MV-4-11 (cell line): ENCODE measurements at regions not wholly inside any gene's neighbourhood (a gene's known extent, or its start where the extent isn't known, plus 50 kb on each side); places are given as distances from the start of the nearest gene placed in this dataset.

Experiments
- DNase-seq: peaks from one replicate; lab custom pipeline; 2025; lab: John Stamatoyannopoulos, UW

GRCh38 chr13:111476197-111476596 is 155.8 kb downstream of the TEX29 start:
- DNase-seq: no peak

GRCh38 chr13:111479412-111479811 is 159.0 kb downstream of the TEX29 start:
- DNase-seq: no peak

- no peak for DNase-seq
Measured at GRCh38 chr13:111480503-111480902, 160.1 kb downstream of the TEX29 start.

GRCh38 chr13:111480976-111481375 is 160.5 kb downstream of the TEX29 start:
- no peak for DNase-seq

- DNase-seq: no peak
Measured at GRCh38 chr13:111482126-111482525, 161.7 kb downstream of the TEX29 start.

GRCh38 chr13:111482806-111483620 is 162.6 kb downstream of the TEX29 start:
- no peak for DNase-seq

- DNase-seq: no peak
Measured at GRCh38 chr13:111483621-111483987, 163.2 kb downstream of the TEX29 start.

GRCh38 chr13:111484141-111484925 is 163.9 kb downstream of the TEX29 start:
- DNase-seq: no peak

GRCh38 chr13:111484959-111485358 is 164.5 kb downstream of the TEX29 start:
- DNase-seq: no peak

GRCh38 chr13:111485491-111486250 is 165.2 kb downstream of the TEX29 start:
- DNase-seq: no peak

- no peak for DNase-seq
Measured at GRCh38 chr13:111486331-111486730, 165.9 kb downstream of the TEX29 start.

GRCh38 chr13:111486801-111487200 is 166.4 kb downstream of the TEX29 start:
- no peak for DNase-seq

GRCh38 chr13:111488486-111489132 is 168.2 kb downstream of the TEX29 start:
- no peak for DNase-seq

GRCh38 chr13:111489301-111489700 is 168.9 kb downstream of the TEX29 start:
- DNase-seq: no peak

GRCh38 chr13:111490611-111491010 is 170.2 kb downstream of the TEX29 start:
- DNase-seq: no peak

GRCh38 chr13:111491021-111491420 is 170.6 kb downstream of the TEX29 start:
- DNase-seq: no peak

GRCh38 chr13:111491659-111492058 is 171.2 kb downstream of the TEX29 start:
- no peak for DNase-seq

GRCh38 chr13:111492341-111492950 is 172.0 kb downstream of the TEX29 start:
- DNase-seq: no peak

GRCh38 chr13:111492958-111493357 is 172.5 kb downstream of the TEX29 start:
- no peak for DNase-seq

- no peak for DNase-seq
Measured at GRCh38 chr13:111493468-111493867, 173.0 kb downstream of the TEX29 start.

- DNase-seq: no peak
Measured at GRCh38 chr13:111494641-111495040, 174.2 kb downstream of the TEX29 start.
